Ammon's horn (tissue), 1 donor: ENCODE measurements at regions not wholly inside any gene's neighbourhood (a gene's known extent, or its start where the extent isn't known, plus 50 kb on each side); places are given as distances from the start of the nearest gene placed in this dataset.
A peak's percentile ranks its signal among the peaks of the same experiment; 100 is the strongest.

Experiments
- DNase-seq: peaks from one replicate; pipeline ENCODE4 v3.0.0-alpha.2; 2016; ENCODE audit warnings: low spot score

GRCh38 chr12:24723759-24724158 lies 225.1 kb downstream of the BCAT1 start:
- no peak for DNase-seq

- no peak for DNase-seq
Measured at GRCh38 chr12:24721191-24721590, 227.7 kb downstream of the BCAT1 start.

GRCh38 chr12:24719293-24719721 lies 229.6 kb downstream of the BCAT1 start:
- no peak for DNase-seq

- DNase-seq = no peak
Measured at GRCh38 chr12:24718617-24719016, 230.3 kb downstream of the BCAT1 start.

GRCh38 chr12:24714237-24714636 lies 234.7 kb downstream of the BCAT1 start:
- no peak for DNase-seq

GRCh38 chr12:24711056-24712008 lies 237.6 kb downstream of the BCAT1 start:
- DNase-seq = peak; percentile 5

GRCh38 chr12:24709216-24709615 lies 239.7 kb downstream of the BCAT1 start:
- no peak for DNase-seq

GRCh38 chr12:24708718-24709117 lies 240.2 kb downstream of the BCAT1 start:
- DNase-seq = no peak

GRCh38 chr12:24708043-24708442 lies 240.9 kb downstream of the BCAT1 start:
- DNase-seq = no peak

- DNase-seq = no peak
Measured at GRCh38 chr12:24707334-24707733, 241.6 kb downstream of the BCAT1 start.

GRCh38 chr12:24705741-24706358 lies 243.1 kb downstream of the BCAT1 start:
- DNase-seq = no peak

GRCh38 chr12:24705216-24705615 lies 243.7 kb downstream of the BCAT1 start:
- no peak for DNase-seq

GRCh38 chr12:24701343-24701742 lies 247.6 kb downstream of the BCAT1 start:
- no peak for DNase-seq

- no peak for DNase-seq
Measured at GRCh38 chr12:24698972-24699371, 249.9 kb downstream of the BCAT1 start.

GRCh38 chr12:24697769-24698168 lies 251.1 kb downstream of the BCAT1 start:
- no peak for DNase-seq

- no peak for DNase-seq
Measured at GRCh38 chr12:24697295-24697694, 251.6 kb downstream of the BCAT1 start.

- DNase-seq = no peak
Measured at GRCh38 chr12:24696800-24697199, 252.1 kb downstream of the BCAT1 start.

- peak; percentile 58 for DNase-seq
Measured at GRCh38 chr12:24695657-24696329, 253.1 kb downstream of the BCAT1 start.

- no peak for DNase-seq
Measured at GRCh38 chr12:24695103-24695502, 253.8 kb downstream of the BCAT1 start.

- no peak for DNase-seq
Measured at GRCh38 chr12:24688601-24689000, 260.3 kb downstream of the BCAT1 start.

GRCh38 chr12:24681570-24681969 lies 267.3 kb downstream of the BCAT1 start:
- DNase-seq = no peak

- no peak for DNase-seq
Measured at GRCh38 chr12:24679126-24679525, 269.8 kb downstream of the BCAT1 start.

- peak; percentile 14 for DNase-seq
Measured at GRCh38 chr12:24678436-24678835, 270.5 kb downstream of the BCAT1 start.
